HCT116 (cell line): ENCODE measurements at regions not wholly inside any gene's neighbourhood (a gene's known extent, or its start where the extent isn't known, plus 50 kb on each side); places are given as distances from the start of the nearest gene placed in this dataset.

Experiments used
- ATAC-seq: fragments of 200-7000 bp; cut with Tn5 transposase; 2 replicates; pipeline ENCODE4 v1.9.1; 2020; ENCODE audit warnings: mild to moderate bottlenecking, moderate library complexity
- BruUV-seq: library from RNA; stranded (reverse); fragments of 400-500 nt; replicated peaks from 2 replicates; lab custom pipeline; 2021; lab: Mats Ljungman, UMichigan
- CTCF ChIA-PET: fragments of 300-600 bp; sonication (Branson Sonifier 250); formaldehyde crosslinking; loops from one replicate; lab custom pipeline; 2021; ENCODE audit warnings: antibody characterized with exemption; lab: Charles Lee
- POLR2A ChIA-PET: fragments of 300-600, 350-600 bp; sonication (Branson Sonifier 250); formaldehyde crosslinking; loops from one replicate; lab custom pipeline; 2021; ENCODE audit warnings: antibody characterized with exemption; lab: Charles Lee
- RAD21 ChIA-PET, 2 experiments: fragments of 300-600 bp; sonication (Branson Sonifier 250); formaldehyde crosslinking; loops; one replicate each; lab custom pipeline; 2023; ENCODE audit warnings: low total read pairs in 2 of 2; ENCODE audit not compliant: uncharacterized antibody in 2 of 2, unreplicated experiment in 2 of 2, low non-redundant PET in 1 of 2; lab: Charles Lee
- DNase-seq: peaks from one replicate; pipeline ENCODE4 v3.0.0-alpha.2; 2010; ENCODE audit warnings: low read depth, low spot score
- H2AFZ ChIP-seq: fragments of 200-600 bp; shearing (Covaris generic), sonication (generic); 2 replicates; pipeline ENCODE4 v1.6.1; 2017; ENCODE audit warnings: low read depth, mixed run types, mixed read lengths, antibody characterized with exemption, low read length; ENCODE audit not compliant: poor library complexity, severe bottlenecking
- H3K27ac ChIP-seq: 2 replicates; pipeline ENCODE4 v1.5.1; 2012; ENCODE audit warnings: low read depth, low read length
- H3K27me3 ChIP-seq: fragments of 200-600 bp; sonication (generic); 2 replicates; pipeline ENCODE4 v1.6.1; 2016; ENCODE audit warnings: mixed run types, low read length, mixed read lengths; ENCODE audit not compliant: insufficient read depth
- H3K36me3 ChIP-seq, 2 experiments: fragments of 200-500 bp in 1 of 2; fragments of 200-600 bp in 1 of 2; sonication (Bioruptor generic) in 1 of 2; sonication (generic) in 1 of 2; 2 replicates each; pipeline versions ENCODE4 v1.5.1 to v1.6.1; 2014 to 2016; ENCODE audit warnings: low read length in 2 of 2, inconsistent platforms in 1 of 2, mixed read lengths in 1 of 2, mixed run types in 1 of 2; ENCODE audit not compliant: insufficient read depth in 2 of 2, control insufficient read depth in 1 of 2
- H3K4me1 ChIP-seq, 2 experiments: fragments of 200-600 bp in 1 of 2; sonication (generic) in 1 of 2; 2 replicates each; pipeline versions ENCODE4 v1.5.1 to v1.6.1; 2012 to 2017; ENCODE audit warnings: low read length in 2 of 2, inconsistent platforms in 1 of 2, mild to moderate bottlenecking in 1 of 2, mixed read lengths in 1 of 2, mixed run types in 1 of 2, moderate library complexity in 1 of 2; ENCODE audit not compliant: insufficient read depth in 2 of 2, control insufficient read depth in 1 of 2
- H3K4me2 ChIP-seq: fragments of 200-600 bp; sonication (generic); 2 replicates; pipeline ENCODE4 v1.6.1; 2017; ENCODE audit warnings: mixed run types, low read length, mixed read lengths
- H3K4me3 ChIP-seq, 2 experiments: fragments of 200-600 bp in 1 of 2; sonication (generic) in 1 of 2; replicated peaks in 1 of 2; 2 replicates each; pipeline ENCODE4 v1.5.1; 2011 to 2016; ENCODE audit warnings: low read length in 2 of 2, control low read depth in 1 of 2, low read depth in 1 of 2, mild to moderate bottlenecking in 1 of 2, mixed read lengths in 1 of 2, mixed run types in 1 of 2
- H3K79me2 ChIP-seq: fragments of 200-600 bp; sonication (generic); 2 replicates; pipeline ENCODE4 v1.6.1; 2017; ENCODE audit warnings: mild to moderate bottlenecking, mixed run types, low read length, moderate library complexity, mixed read lengths; ENCODE audit not compliant: insufficient read depth
- H3K9ac ChIP-seq: fragments of 200-600 bp; sonication (generic); 2 replicates; pipeline ENCODE4 v1.6.1; 2016; ENCODE audit warnings: low read length, mixed read lengths
- H3K9me2 ChIP-seq: fragments of 200-600 bp; sonication (generic), shearing (Covaris generic); 2 replicates; pipeline ENCODE4 v1.6.1; 2017; ENCODE audit warnings: mixed run types, mild to moderate bottlenecking, moderate library complexity; ENCODE audit not compliant: insufficient read depth
- H3K9me3 ChIP-seq, 2 experiments: fragments of 200-500 bp in 1 of 2; fragments of 200-600 bp in 1 of 2; sonication (Bioruptor generic) in 1 of 2; sonication (generic) in 1 of 2; 2 replicates each; pipeline ENCODE4 v1.6.1; 2014 to 2017; ENCODE audit warnings: low read length in 2 of 2, mixed read lengths in 2 of 2, inconsistent platforms in 1 of 2, low read depth in 1 of 2, mild to moderate bottlenecking in 1 of 2, mixed run types in 1 of 2, moderate library complexity in 1 of 2; ENCODE audit not compliant: control insufficient read depth in 1 of 2, insufficient read depth in 1 of 2
- H4K20me1 ChIP-seq: fragments of 200-600 bp; sonication (generic), shearing (Covaris generic); 2 replicates; pipeline ENCODE4 v1.6.1; 2017; ENCODE audit warnings: mixed run types, mild to moderate bottlenecking, moderate library complexity; ENCODE audit not compliant: insufficient read depth
- CBX3 ChIP-seq: IDR thresholded peaks from 2 replicates; pipeline ENCODE4 v1.6.1; 2012; ENCODE audit warnings: low read depth
- EGR1 ChIP-seq: IDR thresholded peaks from 2 replicates; pipeline ENCODE4 v1.6.1; 2012; ENCODE audit warnings: low read depth
- ELF1 ChIP-seq: IDR thresholded peaks from 2 replicates; pipeline ENCODE4 v1.6.1; 2012; ENCODE audit warnings: low read depth, borderline replicate concordance
- EZH2 ChIP-seq: fragments of 200-600 bp; sonication (generic); IDR thresholded peaks from 2 replicates; pipeline ENCODE4 v1.6.1; 2017; ENCODE audit warnings: antibody characterized with exemption, mixed run types
- EZH2phosphoT487 ChIP-seq: fragments of 200-600 bp; IDR thresholded peaks from 2 replicates; pipeline ENCODE4 v1.6.1; 2018; ENCODE audit warnings: antibody characterized with exemption, borderline replicate concordance
- FOSL1 ChIP-seq: IDR thresholded peaks from 2 replicates; pipeline ENCODE4 v1.6.1; 2012; ENCODE audit warnings: low read depth
- JUND ChIP-seq: IDR thresholded peaks from 2 replicates; pipeline ENCODE4 v1.6.1; 2012
- POLR2A ChIP-seq: IDR thresholded peaks from 2 replicates; pipeline ENCODE4 v1.7.0; 2011; ENCODE audit warnings: borderline replicate concordance; ENCODE audit not compliant: insufficient read depth, insufficient read length; ENCODE audit errors: extremely low read depth
- SP1 ChIP-seq: IDR thresholded peaks from 2 replicates; pipeline ENCODE4 v1.6.1; 2012; ENCODE audit warnings: low read depth
- SRF ChIP-seq: IDR thresholded peaks from 2 replicates; pipeline ENCODE4 v1.6.1; 2012; ENCODE audit warnings: low read depth
- TCF7L2 ChIP-seq: IDR thresholded peaks from 2 replicates; pipeline ENCODE4 v1.7.0; 2011; ENCODE audit warnings: borderline replicate concordance, inconsistent platforms; ENCODE audit not compliant: insufficient read depth, insufficient read length; ENCODE audit errors: extremely low read depth
- intact Hi-C: fragments of 100-400 bp; cut with micrococcal nuclease; formaldehyde crosslinking; loops from 2 replicates; pipeline ENCODE4 v1.10.0; 2022

- TF ChIP-seq EZH2 (no peak), EZH2phosphoT487 (no peak), CBX3 (no peak), JUND (no peak), EGR1 (no peak), FOSL1 (no peak), POLR2A (no peak), ELF1 (no peak), SP1 (no peak)
- TF ChIP-seq, all 23 proteins: peak for 0
These were observed 384.3 kb downstream of the CDC5L start (continued) for GRCh38 chr6:44771647-44772415.

GRCh38 chr6:44772838-44773237 lies 385.3 kb downstream of the CDC5L start:
- Histone ChIP-seq H3K27me3 (no peaks in the 10 kb centered on the region), H3K9me2 (no peaks in the 10 kb centered on the region), H3K4me2 (no peak overlapping the region), H3K4me1 (no peaks in the 10 kb centered on the region), H3K79me2 (no peaks in the 10 kb centered on the region), H3K27ac (no peak overlapping the region), H3K36me3 (no peaks in the 10 kb centered on the region), H2AFZ (no peak overlapping the region), H3K9me3 (no peaks in the 10 kb centered on the region), H3K4me3 (no peak overlapping the region), H3K9ac (no peak overlapping the region), H4K20me1 (no peaks in the 10 kb centered on the region)
- DNase-seq (no peak), ATAC-seq (no peak)
- CTCF ChIA-PET, result no interaction called here
- POLR2A ChIA-PET, result no interaction called here
- no peak for TF ChIP-seq SRF
- no peak for TF ChIP-seq POLR2A
- no peak for TF ChIP-seq TCF7L2
- intact Hi-C loops, result no loop called here
- no TSS peak for BruUV-seq
- RAD21 ChIA-PET, result no interaction called here
